Spleen (tissue), 7 donors: ENCODE measurements at regions not wholly inside any gene's neighbourhood (a gene's known extent, or its start where the extent isn't known, plus 50 kb on each side); places are given as distances from the start of the nearest gene placed in this dataset.

Source experiments
- CTCF ChIP-seq, 11 experiments: fragments of 200-600 bp in 7 of 11; fragments of 450-650 bp in 4 of 11; sonication (generic) in 4 of 11; IDR thresholded peaks in 8 of 11; conservative IDR thresholded peaks in 3 of 11; 1 replicate in 7 of 11; 2 replicates in 4 of 11; pipeline versions ENCODE4 v1.4.0 to v1.8.0; 2016 to 2021; ENCODE audit warnings: antibody characterized with exemption in 11 of 11, inconsistent platforms in 4 of 11, mild to moderate bottlenecking in 1 of 11
- POLR2A ChIP-seq, 3 donors: fragments of 450-650 bp; IDR thresholded peaks; one replicate each; pipeline ENCODE4 v1.5.1; 2017; ENCODE audit warnings: antibody characterized with exemption in 3 of 3, mild to moderate bottlenecking in 1 of 3
- POLR2AphosphoS5 ChIP-seq, 3 donors: sonication (generic); formaldehyde crosslinking; IDR thresholded peaks; one replicate each; pipeline ENCODE4 v1.5.1; 2017; ENCODE audit warnings: antibody characterized with exemption in 3 of 3
- donor health status: DM: no; HTN: no; CAD: no; lungs with moderate emphysema.
- donor health status: DM: no; HTN: no; CAD: no.
- donor health status: DM: no; HTN: no; CAD: no.

DNA sequence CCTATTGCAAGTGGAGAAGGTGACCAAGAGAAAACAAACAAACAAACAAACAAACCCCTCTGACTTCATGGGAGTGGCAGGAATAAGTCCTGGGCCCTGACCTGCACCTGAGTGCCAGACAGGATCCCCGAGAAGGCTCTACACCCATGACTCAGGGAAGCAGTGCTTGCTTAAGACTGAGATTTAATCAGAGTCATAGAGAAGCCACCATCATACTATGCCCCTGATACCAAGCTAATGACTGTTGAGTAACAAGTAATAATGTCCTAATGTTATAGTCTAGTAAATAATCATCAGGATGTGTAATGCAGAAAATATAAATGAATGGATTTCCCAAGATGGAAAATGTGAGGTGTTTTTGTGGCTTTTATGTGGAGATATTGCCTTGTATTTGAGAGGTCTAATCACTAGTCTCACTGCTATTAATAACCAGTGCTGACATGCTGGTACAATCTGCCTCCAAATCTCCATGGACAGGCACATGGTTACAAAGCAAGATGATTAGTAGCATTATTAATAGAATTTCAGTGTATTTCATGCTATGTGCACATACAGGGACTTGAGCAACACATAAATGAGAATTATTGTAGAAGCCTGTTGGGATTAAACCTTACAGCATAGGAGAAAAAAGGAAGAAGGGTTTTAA, 1290.9 kb downstream of the MRPL39 start:
- TF ChIP-seq POLR2A (IDR thresholded peaks at IDR 0.05) (no peak), CTCF (IDR thresholded peaks at IDR 0.05 in 8 of 11, conservative IDR thresholded peaks at IDR 0.05 in 3 of 11) (no peak), POLR2AphosphoS5 (IDR thresholded peaks at IDR 0.05) (no peak)
